Neural progenitor cell (in vitro differentiated cells): ENCODE measurements at regions not wholly inside any gene's neighbourhood (a gene's known extent, or its start where the extent isn't known, plus 50 kb on each side); places are given as distances from the start of the nearest gene placed in this dataset.
A peak's percentile ranks its signal among the peaks of the same experiment; 100 is the strongest.
"Not testable (repeated sequence)": the region's sequence is repeated elsewhere in the genome, so short reads cannot be mapped to it uniquely, and the experiment has no call there.

Experiments used
- DNase-seq: peaks from one replicate; pipeline ENCODE4 v3.0.0-alpha.2; 2016; ENCODE audit warnings: low spot score
- H2AFZ ChIP-seq: fragments of 200-600 bp; sonication (generic); replicated peaks from 2 replicates; pipeline ENCODE4 v1.6.1; 2016; ENCODE audit warnings: antibody characterized with exemption
- H3F3A ChIP-seq: fragments of 200-600 bp; sonication (generic); 2 replicates; pipeline ENCODE4 v1.6.1; 2016; ENCODE audit warnings: antibody characterized with exemption, low read depth
- H3K27ac ChIP-seq: fragments of 200-600 bp; sonication (generic); 2 replicates; pipeline ENCODE4 v1.5.1; 2016; ENCODE audit warnings: mild to moderate bottlenecking
- H3K27me3 ChIP-seq: fragments of 200-600 bp; sonication (generic); 2 replicates; pipeline ENCODE4 v1.6.1; 2016; ENCODE audit warnings: mild to moderate bottlenecking, moderate library complexity
- H3K36me3 ChIP-seq: fragments of 200-600 bp; sonication (generic); 2 replicates; pipeline ENCODE4 v1.5.1; 2016
- H3K4me1 ChIP-seq: fragments of 200-600 bp; sonication (generic); 2 replicates; pipeline ENCODE4 v1.6.1; 2016; ENCODE audit warnings: mixed run types
- H3K4me2 ChIP-seq: fragments of 200-600 bp; sonication (generic); 2 replicates; pipeline ENCODE4 v1.6.1; 2016
- H3K4me3 ChIP-seq: fragments of 200-600 bp; sonication (generic); 2 replicates; pipeline ENCODE4 v1.5.1; 2016
- H3K79me2 ChIP-seq: fragments of 200-600 bp; sonication (generic); 2 replicates; pipeline ENCODE4 v1.6.1; 2016; ENCODE audit warnings: low read depth
- H3K9ac ChIP-seq: fragments of 200-600 bp; sonication (generic); 2 replicates; pipeline ENCODE4 v1.6.1; 2016
- H3K9me3 ChIP-seq: fragments of 200-600 bp; sonication (generic); 2 replicates; pipeline ENCODE4 v1.5.1; 2016; ENCODE audit warnings: low read depth
- H4K20me1 ChIP-seq: fragments of 200-600 bp; sonication (generic); 2 replicates; pipeline ENCODE4 v1.6.1; 2016; ENCODE audit warnings: low read depth
- H3K27ac Mint-ChIP-seq: 3 replicates; pipeline ENCODE4 v1.8.0; 2021; ENCODE audit warnings: mixed read lengths
- H3K27me3 Mint-ChIP-seq: 2 replicates; pipeline ENCODE4 v1.8.0; 2022; ENCODE audit warnings: low read depth, mild to moderate bottlenecking, inconsistent platforms, moderate library complexity, mixed read lengths; ENCODE audit not compliant: insufficient read depth
- H3K36me3 Mint-ChIP-seq: 3 replicates; pipeline ENCODE4 v1.8.0; 2021; ENCODE audit warnings: mixed read lengths
- H3K4me1 Mint-ChIP-seq: 3 replicates; pipeline ENCODE4 v1.8.0; 2021; ENCODE audit warnings: mixed read lengths
- H3K4me3 Mint-ChIP-seq: 3 replicates; pipeline ENCODE4 v1.8.0; 2021; ENCODE audit warnings: mild to moderate bottlenecking, moderate library complexity, mixed read lengths
- H3K9me3 Mint-ChIP-seq: 3 replicates; pipeline ENCODE4 v1.8.0; 2020; ENCODE audit warnings: mixed read lengths

- not testable (repeated sequence) for H3K4me1 Mint-ChIP-seq, H3K36me3 Mint-ChIP-seq
Measured at GRCh38 chr22:11017108-11017507, 4510.9 kb upstream of the OR11H1 start.

GRCh38 chr22:11020522-11020921 lies 4507.5 kb upstream of the OR11H1 start:
- H3K4me1 Mint-ChIP-seq, H3K79me2 ChIP-seq, H4K20me1 ChIP-seq, H3K27ac Mint-ChIP-seq, H3K4me3 Mint-ChIP-seq, DNase-seq, H3K36me3 Mint-ChIP-seq, H3K9ac ChIP-seq, H3K4me2 ChIP-seq, H3K36me3 ChIP-seq, H3K27me3 ChIP-seq, H2AFZ ChIP-seq, H3K27me3 Mint-ChIP-seq, H3K4me3 ChIP-seq, H3K27ac ChIP-seq, H3F3A ChIP-seq, H3K4me1 ChIP-seq: not testable (repeated sequence)
- peaks cover 15% of the 10 kb centered on the region for H3K9me3 Mint-ChIP-seq
- H3K9me3 ChIP-seq = peaks cover 17% of the 10 kb centered on the region

More at GRCh38 chr22:11017108-11017507, 4510.9 kb upstream of the OR11H1 start:
- not testable (repeated sequence) for H3K79me2 ChIP-seq, H3F3A ChIP-seq, H3K27ac ChIP-seq, H3K27me3 Mint-ChIP-seq, DNase-seq, H3K4me1 ChIP-seq, H3K36me3 ChIP-seq, H4K20me1 ChIP-seq, H3K4me3 Mint-ChIP-seq, H3K4me3 ChIP-seq, H3K9me3 Mint-ChIP-seq, H3K9me3 ChIP-seq, H3K9ac ChIP-seq, H3K27ac Mint-ChIP-seq, H3K27me3 ChIP-seq, H3K4me2 ChIP-seq, H2AFZ ChIP-seq

- H3K36me3 Mint-ChIP-seq, H3K9ac ChIP-seq, H4K20me1 ChIP-seq, H3K4me1 ChIP-seq, H3K27me3 ChIP-seq, H3F3A ChIP-seq, H3K4me3 Mint-ChIP-seq, H2AFZ ChIP-seq, H3K4me2 ChIP-seq, H3K79me2 ChIP-seq, H3K36me3 ChIP-seq, H3K4me1 Mint-ChIP-seq, H3K4me3 ChIP-seq, DNase-seq, H3K27ac Mint-ChIP-seq, H3K27ac ChIP-seq: not testable (repeated sequence)
- H3K9me3 ChIP-seq = peaks cover 55% of the 10 kb centered on the region
- Mint-ChIP-seq H3K9me3 (peaks cover 59% of the 10 kb centered on the region), H3K27me3 (peaks cover 14% of the 10 kb centered on the region)
Measured at GRCh38 chr22:11026541-11026940, 4501.5 kb upstream of the OR11H1 start.

- H3K9ac ChIP-seq, H3F3A ChIP-seq, H3K27ac Mint-ChIP-seq, H3K4me3 ChIP-seq, H3K27ac ChIP-seq, H3K79me2 ChIP-seq, H3K27me3 ChIP-seq, H2AFZ ChIP-seq, H3K36me3 Mint-ChIP-seq, H3K36me3 ChIP-seq, H3K4me3 Mint-ChIP-seq, DNase-seq, H4K20me1 ChIP-seq, H3K4me1 ChIP-seq, H3K4me1 Mint-ChIP-seq, H3K4me2 ChIP-seq: not testable (repeated sequence)
- peaks cover 55% of the 10 kb centered on the region for H3K9me3 ChIP-seq
- peaks cover 14% of the 10 kb centered on the region for H3K27me3 Mint-ChIP-seq
- peaks cover 64% of the 10 kb centered on the region for H3K9me3 Mint-ChIP-seq
Measured at GRCh38 chr22:11027064-11027463, 4500.9 kb upstream of the OR11H1 start.

DNA sequence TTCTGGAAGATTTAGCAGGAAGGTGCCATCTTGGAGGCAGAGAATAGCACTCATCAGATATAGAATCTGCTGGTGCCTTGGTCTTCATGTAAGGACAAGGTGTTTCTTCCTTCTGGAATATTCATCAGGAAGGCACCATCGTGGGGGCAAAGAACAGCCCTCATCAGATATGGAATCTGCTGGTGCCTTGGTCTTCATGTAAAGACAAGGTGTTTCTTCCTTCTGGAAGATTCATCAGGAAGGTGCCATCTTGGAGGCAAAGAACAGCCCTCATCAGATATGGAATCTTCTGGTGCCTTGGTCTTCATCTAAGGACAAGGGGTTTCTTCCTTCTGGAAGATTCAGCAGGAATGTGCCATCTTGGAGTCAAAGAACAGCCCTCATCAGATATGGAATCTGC lies 4500.5 kb upstream of the OR11H1 start:
- H3K36me3 ChIP-seq, H3K4me3 ChIP-seq, H3K27ac ChIP-seq, H3K27ac Mint-ChIP-seq, H2AFZ ChIP-seq, H4K20me1 ChIP-seq, H3K4me3 Mint-ChIP-seq, H3K4me1 ChIP-seq, H3K4me1 Mint-ChIP-seq, H3K36me3 Mint-ChIP-seq, H3F3A ChIP-seq, H3K9ac ChIP-seq, H3K79me2 ChIP-seq, H3K4me2 ChIP-seq, DNase-seq, H3K27me3 ChIP-seq: not testable (repeated sequence)
- Mint-ChIP-seq H3K9me3 (peaks cover 65% of the 10 kb centered on the region), H3K27me3 (peaks cover 14% of the 10 kb centered on the region)
- H3K9me3 ChIP-seq = peaks cover 55% of the 10 kb centered on the region

DNA sequence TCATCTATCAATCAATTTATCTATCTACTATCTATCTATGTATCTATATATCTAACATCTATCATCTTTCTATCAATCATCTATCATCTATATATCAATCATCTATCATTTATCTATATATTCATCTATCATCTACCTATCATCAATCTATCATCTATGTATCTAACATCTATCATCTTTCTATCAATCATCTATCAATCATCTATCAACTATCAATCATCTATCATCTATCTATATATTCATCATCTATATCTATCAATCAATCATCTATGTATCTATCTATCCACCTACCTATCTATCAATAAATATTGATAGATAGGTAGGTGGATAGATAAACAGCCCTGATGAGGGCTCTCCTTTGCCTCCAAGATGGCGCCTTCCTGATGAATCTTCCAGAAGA lies 4499.8 kb upstream of the OR11H1 start:
- not testable (repeated sequence) for H3K79me2 ChIP-seq, H3K27me3 ChIP-seq, H2AFZ ChIP-seq, H3K4me3 ChIP-seq, H3K36me3 Mint-ChIP-seq, DNase-seq, H3K9ac ChIP-seq, H3K36me3 ChIP-seq, H3K4me1 ChIP-seq, H3F3A ChIP-seq, H3K27ac ChIP-seq, H4K20me1 ChIP-seq, H3K4me3 Mint-ChIP-seq, H3K4me2 ChIP-seq, H3K27ac Mint-ChIP-seq, H3K4me1 Mint-ChIP-seq
- peaks cover 14% of the 10 kb centered on the region for H3K27me3 Mint-ChIP-seq
- H3K9me3 ChIP-seq = peaks cover 55% of the 10 kb centered on the region
- peaks cover 67% of the 10 kb centered on the region for H3K9me3 Mint-ChIP-seq

DNA sequence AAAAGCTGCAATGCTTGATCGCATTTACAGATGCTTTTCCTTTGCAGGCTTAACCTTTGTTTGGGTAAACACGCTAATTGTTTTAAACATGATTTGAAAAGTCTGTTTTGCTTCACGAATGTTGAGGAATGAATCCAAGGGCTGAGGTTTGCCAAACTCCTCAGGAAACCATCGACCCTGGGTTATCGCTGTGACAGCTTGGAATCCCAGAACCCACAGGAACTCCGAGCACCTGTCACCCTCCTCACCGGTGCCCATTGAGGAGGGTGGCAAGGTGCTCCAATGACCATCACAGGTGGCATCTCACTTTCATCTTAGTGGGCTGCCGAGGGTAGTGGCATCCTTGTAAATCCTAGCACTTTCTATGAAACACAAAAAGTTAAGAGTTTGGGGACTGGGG lies 4498.5 kb upstream of the OR11H1 start:
- H3K9me3 Mint-ChIP-seq = peaks cover 76% of the 10 kb centered on the region

DNA sequence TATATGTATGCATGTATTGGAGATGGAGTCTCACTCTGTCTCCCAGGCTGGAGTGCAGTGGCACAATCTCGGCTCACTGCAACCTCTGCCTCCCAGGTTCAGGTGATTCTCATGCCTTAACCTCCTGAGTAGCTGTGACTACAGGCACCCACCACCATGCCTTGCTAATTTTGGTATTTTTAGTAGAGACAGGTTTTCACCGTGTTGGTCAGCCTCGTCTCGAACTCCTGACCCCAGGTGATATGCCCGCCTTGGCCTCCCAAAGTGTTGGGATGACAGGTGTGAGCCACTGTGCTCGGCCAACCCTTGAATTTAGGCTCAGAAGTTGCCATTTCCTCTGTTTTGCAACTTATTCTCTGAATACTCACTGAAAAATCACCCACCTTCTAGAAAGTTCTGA lies 4498.0 kb upstream of the OR11H1 start:
- peaks cover 10% of the 10 kb centered on the region for H3K36me3 Mint-ChIP-seq
- not testable (repeated sequence) for H3K4me3 ChIP-seq, H4K20me1 ChIP-seq, H3K9ac ChIP-seq, DNase-seq, H3F3A ChIP-seq, H2AFZ ChIP-seq, H3K79me2 ChIP-seq, H3K27ac ChIP-seq, H3K36me3 ChIP-seq, H3K4me1 ChIP-seq, H3K27me3 ChIP-seq, H3K27ac Mint-ChIP-seq, H3K4me2 ChIP-seq, H3K4me1 Mint-ChIP-seq
- H3K27me3 Mint-ChIP-seq = peaks cover 21% of the 10 kb centered on the region
- H3K9me3 ChIP-seq = peaks cover 64% of the 10 kb centered on the region
- H3K9me3 Mint-ChIP-seq = peaks cover 79% of the 10 kb centered on the region
- H3K4me3 Mint-ChIP-seq = peak overlapping the region; percentile 12

More for the DNA sequence above, 4498.5 kb upstream of the OR11H1 start:
- peaks cover 17% of the 10 kb centered on the region for H3K27me3 Mint-ChIP-seq
- not testable (repeated sequence) for H3K4me1 Mint-ChIP-seq, H3K4me3 ChIP-seq, H3K4me2 ChIP-seq, H3K9ac ChIP-seq, H3K4me3 Mint-ChIP-seq, H3K4me1 ChIP-seq, H3K36me3 Mint-ChIP-seq, H3K36me3 ChIP-seq, H4K20me1 ChIP-seq, DNase-seq, H3F3A ChIP-seq, H3K27me3 ChIP-seq, H2AFZ ChIP-seq, H3K27ac Mint-ChIP-seq, H3K27ac ChIP-seq, H3K79me2 ChIP-seq
- peaks cover 62% of the 10 kb centered on the region for H3K9me3 ChIP-seq
